GM21515 (cell line): ENCODE measurements at regions not wholly inside any gene's neighbourhood (a gene's known extent, or its start where the extent isn't known, plus 50 kb on each side); places are given as distances from the start of the nearest gene placed in this dataset.

ENCODE experiments used
- ATAC-seq: cut with Tn5 transposase; IDR thresholded peaks from one replicate; pipeline ENCODE4 v1.9.1; 2021; ENCODE audit not compliant: unreplicated experiment

DNA sequence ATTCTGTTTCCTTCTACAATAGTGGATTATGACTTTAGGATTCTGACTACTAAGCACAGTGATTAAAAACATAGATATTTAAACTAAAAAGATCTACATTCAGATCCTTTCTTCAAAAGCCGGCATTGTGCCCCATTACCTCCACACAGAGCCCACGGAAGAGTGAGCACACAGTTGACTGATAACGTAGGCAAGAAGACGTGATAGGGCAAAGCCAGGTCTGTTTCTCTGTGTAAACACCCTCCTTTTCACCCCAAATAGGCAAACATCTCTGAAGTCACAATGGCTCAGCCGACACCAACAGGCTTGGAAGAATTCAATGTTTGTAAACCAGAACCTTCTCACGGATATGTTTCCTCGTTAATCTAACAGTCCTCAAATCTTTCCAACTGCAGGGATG lies 302.9 kb downstream of the CMPK2 start:
- no peak for ATAC-seq

GRCh38 chr2:6564326-6564725 lies 301.4 kb downstream of the CMPK2 start:
- ATAC-seq = no peak

DNA sequence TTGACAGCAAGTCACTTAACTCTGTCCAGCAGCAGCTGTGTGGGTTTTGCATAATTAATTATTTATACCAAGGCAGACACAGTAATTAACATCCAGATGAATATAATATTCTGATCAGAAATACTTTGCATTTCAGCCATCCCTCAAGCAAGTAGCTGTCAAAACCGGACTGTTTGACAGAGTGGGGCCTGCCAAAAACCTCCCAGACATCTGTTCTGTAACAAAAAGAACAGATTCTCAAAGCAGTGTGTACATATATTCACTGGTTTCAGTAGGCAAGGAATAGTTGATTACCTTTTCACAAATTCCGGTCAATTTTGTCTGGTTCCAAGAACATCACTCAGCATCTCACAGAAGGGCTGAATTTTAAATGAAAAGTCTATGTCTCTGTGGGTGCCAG lies 291.6 kb downstream of the CMPK2 start:
- no peak for ATAC-seq

- ATAC-seq = no peak
Measured at GRCh38 chr2:6576302-6576701, 289.4 kb downstream of the CMPK2 start.

- ATAC-seq = no peak
Measured at GRCh38 chr2:6577960-6578359, 287.7 kb downstream of the CMPK2 start.

DNA sequence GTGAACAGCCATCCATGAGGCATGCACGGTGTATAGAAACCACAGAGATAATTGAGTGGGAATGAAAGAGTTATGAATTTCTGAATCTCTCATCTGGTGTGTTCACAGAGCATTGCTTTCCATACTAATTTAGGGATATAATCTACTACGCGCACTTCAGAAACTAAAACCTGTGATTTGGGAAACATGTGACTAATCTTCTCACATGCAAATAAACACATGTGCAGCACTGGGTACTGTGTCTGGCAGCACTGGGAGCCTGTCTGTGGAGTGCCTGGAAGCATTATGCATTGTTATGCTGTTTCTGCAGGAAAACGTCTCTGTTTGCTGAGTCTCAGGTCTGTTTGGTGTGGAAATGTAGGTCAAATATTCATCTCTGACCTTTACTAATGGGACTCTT lies 287.3 kb downstream of the CMPK2 start:
- no peak for ATAC-seq

DNA sequence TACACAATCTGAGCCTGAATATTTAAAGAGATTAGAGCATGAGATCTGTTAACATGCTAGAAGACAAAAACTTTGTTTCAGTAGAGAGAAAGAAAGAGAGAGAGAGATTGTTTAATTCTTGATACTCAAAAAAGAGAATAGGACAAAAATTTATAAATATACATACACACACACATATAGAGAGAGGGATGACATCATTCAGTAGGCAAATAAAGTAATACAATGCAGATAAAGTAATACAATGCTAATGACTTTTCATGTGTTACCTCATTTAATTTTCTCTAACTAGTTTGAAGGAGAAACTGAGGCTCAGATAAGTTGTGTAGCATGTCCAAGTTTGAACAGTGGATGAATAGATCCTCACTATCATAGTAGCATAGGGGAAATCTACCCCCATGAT lies 286.4 kb downstream of the CMPK2 start:
- ATAC-seq = no peak

DNA sequence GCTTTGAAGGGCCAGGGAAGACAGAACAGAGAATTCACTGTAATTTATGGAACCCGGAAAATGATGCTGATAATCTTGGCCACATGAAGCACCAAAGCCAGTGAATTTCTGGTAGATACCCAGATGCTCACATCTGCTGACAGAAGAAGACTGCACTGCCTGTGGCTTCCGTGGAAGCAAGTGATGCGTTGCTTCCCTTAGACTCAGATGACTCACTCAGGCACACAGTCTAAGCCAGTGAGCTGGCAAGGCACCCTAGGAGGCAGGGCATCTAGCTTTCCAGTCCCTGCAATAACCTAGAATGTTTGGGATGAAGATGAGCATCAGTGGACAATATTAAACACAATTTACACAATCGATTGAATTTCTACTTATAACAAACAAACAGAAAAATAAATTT lies 284.7 kb downstream of the CMPK2 start:
- no peak for ATAC-seq

DNA sequence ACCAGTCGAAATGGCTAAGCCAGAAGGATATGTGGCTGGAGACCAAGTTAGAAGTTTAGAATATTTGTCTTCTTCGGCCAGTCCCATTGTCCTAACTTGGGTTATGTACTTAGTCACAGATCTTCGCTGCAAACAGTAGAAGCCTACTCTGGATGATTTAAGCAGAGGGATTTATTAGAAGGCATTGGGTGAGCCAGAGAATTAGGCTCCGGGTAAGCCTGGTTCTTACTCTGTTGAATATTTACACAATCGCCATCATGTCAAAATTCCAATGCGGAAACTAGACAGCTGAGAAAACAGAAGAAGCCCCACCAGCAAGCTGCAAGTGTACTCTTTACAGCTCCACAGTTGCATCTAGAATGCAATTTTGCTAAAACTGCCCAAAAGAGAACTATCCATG lies 276.6 kb downstream of the CMPK2 start:
- ATAC-seq = no peak

- ATAC-seq = no peak
Measured at GRCh38 chr2:6590442-6590841, 275.3 kb downstream of the CMPK2 start.

DNA sequence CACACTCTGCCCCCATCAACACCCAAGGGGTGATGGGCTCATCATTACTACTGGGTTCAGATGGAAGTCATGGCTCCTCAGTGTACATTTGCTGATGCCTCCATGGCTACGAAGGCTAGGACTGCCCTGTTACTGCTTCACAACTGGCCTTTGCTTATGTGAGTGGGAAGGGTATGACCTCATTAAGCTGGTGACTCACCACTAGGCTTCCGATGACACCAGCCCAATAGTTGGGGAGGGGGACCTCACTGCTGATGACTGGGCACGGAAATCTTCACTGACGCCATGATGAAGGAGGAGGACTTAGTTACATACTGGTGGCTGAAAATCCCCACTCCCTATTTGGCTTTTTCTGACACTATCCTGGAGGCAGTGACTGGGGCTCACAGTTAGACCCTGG lies 263.2 kb downstream of the CMPK2 start:
- ATAC-seq = no peak

GRCh38 chr2:6605836-6606505 lies 259.7 kb downstream of the CMPK2 start:
- no peak for ATAC-seq

DNA sequence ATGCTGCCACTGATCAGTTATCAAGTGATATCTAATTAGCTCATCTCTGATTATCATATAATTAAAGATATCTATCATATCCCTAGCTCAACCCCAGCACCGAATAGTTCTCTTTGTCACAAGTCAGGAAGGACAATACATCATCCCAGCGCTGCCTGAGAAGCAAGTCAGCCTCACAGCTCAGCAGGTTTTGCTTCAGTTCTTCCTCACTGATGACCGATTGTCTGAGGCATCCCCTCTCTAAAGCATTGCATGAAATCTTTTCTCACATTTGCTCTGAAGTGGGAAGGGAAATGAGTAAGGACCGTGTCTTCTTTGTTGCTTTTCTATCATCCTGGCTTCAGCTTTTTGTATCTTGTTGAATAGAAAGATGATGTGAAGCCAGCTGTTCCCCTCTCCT lies 247.9 kb downstream of the CMPK2 start:
- no peak for ATAC-seq

- no peak for ATAC-seq
Measured at GRCh38 chr2:6618201-6618600, 247.5 kb downstream of the CMPK2 start.

DNA sequence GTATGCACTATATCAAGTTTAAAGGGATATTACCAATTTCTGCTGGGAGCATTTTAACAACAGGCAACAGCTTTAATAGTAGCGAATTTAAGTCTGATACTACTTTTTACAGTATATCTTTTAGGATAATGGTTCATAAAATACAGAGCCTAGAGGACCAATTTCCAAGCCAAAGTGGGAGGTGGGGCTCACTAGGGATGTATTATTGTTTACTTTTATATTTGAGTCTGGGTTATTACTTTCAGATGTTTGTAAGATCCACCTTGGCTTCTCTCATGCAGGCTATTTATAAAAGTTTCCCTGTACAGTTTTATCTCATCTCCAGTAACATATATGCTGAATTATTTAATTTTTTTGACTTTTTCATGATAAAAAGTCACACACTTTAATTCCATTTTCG lies 242.0 kb downstream of the CMPK2 start:
- no peak for ATAC-seq

DNA sequence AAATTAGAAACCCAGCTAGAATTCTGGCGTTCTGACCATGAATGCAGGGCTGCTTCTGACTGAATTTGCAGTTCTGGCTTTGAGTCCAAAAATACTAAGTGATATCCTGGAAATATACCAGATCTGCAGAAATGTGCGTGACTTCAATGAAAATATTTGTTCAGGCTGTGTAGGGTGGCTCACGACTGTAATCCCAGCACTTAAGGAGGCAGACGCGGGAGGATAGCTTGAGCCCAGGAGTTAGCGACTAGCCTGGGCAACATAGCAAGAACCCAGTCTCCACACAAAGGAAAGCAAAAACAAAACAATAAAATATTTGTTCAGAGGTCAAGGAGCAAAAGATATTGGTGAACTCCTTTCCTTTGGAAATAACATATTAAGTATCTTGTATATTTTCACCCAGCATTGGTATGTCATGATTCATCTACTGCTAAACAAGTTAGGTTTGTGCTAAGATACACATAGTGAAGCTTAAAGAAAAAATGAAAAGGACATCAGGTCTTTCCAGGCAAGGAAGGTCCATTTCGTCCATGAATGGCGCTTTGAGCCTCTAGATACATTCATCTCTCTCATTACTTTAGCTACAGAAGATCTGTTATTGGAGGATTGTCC lies 239.2 kb downstream of the CMPK2 start:
- no peak for ATAC-seq

GRCh38 chr2:6627316-6627715 lies 238.4 kb downstream of the CMPK2 start:
- no peak for ATAC-seq

- ATAC-seq = no peak
Measured at GRCh38 chr2:6630209-6630608, 235.5 kb downstream of the CMPK2 start.

- no peak for ATAC-seq
Measured at GRCh38 chr2:6635296-6635695, 230.4 kb downstream of the CMPK2 start.

- ATAC-seq = no peak
Measured at GRCh38 chr2:6637330-6637729, 228.4 kb downstream of the CMPK2 start.

- ATAC-seq = no peak
Measured at GRCh38 chr2:6639929-6640620, 225.6 kb downstream of the CMPK2 start.

DNA sequence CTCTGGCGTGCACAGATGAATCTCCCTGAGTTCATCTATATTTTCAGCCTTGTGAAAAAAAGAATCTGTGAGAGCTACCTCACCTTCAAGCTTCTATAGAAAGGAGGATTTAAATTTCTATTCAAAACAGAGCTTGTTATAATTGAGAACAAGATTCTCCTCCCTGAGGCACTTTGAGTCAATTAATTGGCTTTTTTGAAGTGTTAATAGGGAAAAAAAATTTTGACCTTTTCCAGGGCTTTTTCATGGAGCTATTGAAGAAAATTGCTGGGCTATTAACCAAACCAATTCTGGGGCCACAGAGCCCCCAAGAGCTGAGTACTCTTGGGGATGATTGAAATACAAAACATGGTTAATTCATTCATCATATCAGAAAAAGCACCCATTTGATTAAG lies 225.1 kb downstream of the CMPK2 start:
- ATAC-seq = no peak

- ATAC-seq = no peak
Measured at GRCh38 chr2:6641956-6642355, 223.8 kb downstream of the CMPK2 start.
